Endodermal cell (in vitro differentiated cells): ENCODE measurements at regions not wholly inside any gene's neighbourhood (a gene's known extent, or its start where the extent isn't known, plus 50 kb on each side); places are given as distances from the start of the nearest gene placed in this dataset.

ENCODE experiments used
- DNase-seq: peaks from one replicate; pipeline ENCODE4 v3.0.0-alpha.2; 2017
- H3K27ac ChIP-seq: 2 replicates; pipeline ENCODE4 v1.5.1; 2013; ENCODE audit warnings: mild to moderate bottlenecking, low read depth, low read length, moderate library complexity
- H3K27me3 ChIP-seq: 2 replicates; pipeline ENCODE4 v1.6.1; 2013; ENCODE audit warnings: mild to moderate bottlenecking, low read length, moderate library complexity; ENCODE audit not compliant: insufficient read depth, control insufficient read depth, poor library complexity, severe bottlenecking
- H3K36me3 ChIP-seq: 2 replicates; pipeline ENCODE4 v1.7.0; 2013; ENCODE audit warnings: mild to moderate bottlenecking, low read length, moderate library complexity; ENCODE audit not compliant: control insufficient read depth, insufficient read depth
- H3K4me1 ChIP-seq: one replicate; pipeline ENCODE4 v1.7.0; 2013; ENCODE audit warnings: low read length; ENCODE audit not compliant: control insufficient read depth, insufficient read depth
- H3K4me3 ChIP-seq: 2 replicates; pipeline ENCODE4 v1.5.1; 2013; ENCODE audit warnings: mild to moderate bottlenecking, low read length, moderate library complexity
- H3K9ac ChIP-seq: 2 replicates; pipeline ENCODE4 v1.6.1; 2013; ENCODE audit warnings: mild to moderate bottlenecking, low read length, moderate library complexity; ENCODE audit not compliant: poor library complexity, severe bottlenecking; ENCODE audit errors: extremely low read depth
- H3K9me3 ChIP-seq: 2 replicates; pipeline ENCODE4 v1.6.1; 2013; ENCODE audit warnings: mild to moderate bottlenecking, low read length, moderate library complexity; ENCODE audit not compliant: control insufficient read depth
- H3K27ac Mint-ChIP-seq: 2 replicates; pipeline ENCODE4 v1.8.0; 2020; ENCODE audit warnings: mixed read lengths
- H3K27me3 Mint-ChIP-seq: 2 replicates; pipeline ENCODE4 v1.8.0; 2021; ENCODE audit warnings: mild to moderate bottlenecking, mixed read lengths; ENCODE audit not compliant: insufficient read depth
- H3K36me3 Mint-ChIP-seq: 2 replicates; pipeline ENCODE4 v1.8.0; 2020; ENCODE audit warnings: low read depth, mixed read lengths
- H3K4me1 Mint-ChIP-seq: 2 replicates; pipeline ENCODE4 v1.8.0; 2020; ENCODE audit warnings: mixed read lengths
- H3K4me3 Mint-ChIP-seq: 2 replicates; pipeline ENCODE4 v1.8.0; 2020; ENCODE audit warnings: mild to moderate bottlenecking, moderate library complexity, mixed read lengths
- H3K9me3 Mint-ChIP-seq: 2 replicates; pipeline ENCODE4 v1.8.0; 2020; ENCODE audit warnings: mild to moderate bottlenecking, mixed read lengths
- CTCF ChIP-seq: fragments of 200-600 bp; sonication (generic); conservative IDR thresholded peaks from 2 replicates; pipeline ENCODE4 v1.5.0; 2021; ENCODE audit warnings: antibody characterized with exemption, mild to moderate bottlenecking
- WGBS, 2 experiments: methylation state at CpG; one replicate each; pipeline versions ENCODE4 v1.1.5 to v1.1.7; 2013; ENCODE audit warnings: missing lambda C conversion rate in 2 of 2, mixed read lengths in 1 of 2; ENCODE audit not compliant: insufficient coverage in 1 of 2, insufficient read length in 1 of 2; 5-methylcytosine and 5-hydroxymethylcytosine counted together

- H3K4me3 ChIP-seq, result no peak overlapping the region
- WGBS, 2 experiments, result 4 to 18% methylated on average over 3 of the region's 3 CpGs
- TF ChIP-seq CTCF, result peak; percentile 87
- peaks cover 8% of the 10 kb centered on the region for H3K9me3 ChIP-seq
- no peak overlapping the region for H3K27ac ChIP-seq
- Mint-ChIP-seq H3K9me3 (peaks cover 12% of the 10 kb centered on the region), H3K27me3 (no peaks in the 10 kb centered on the region), H3K4me3 (no peak overlapping the region), H3K4me1 (peaks cover 9% of the 10 kb centered on the region), H3K36me3 (no peaks in the 10 kb centered on the region), H3K27ac (no peak overlapping the region)
- no peaks in the 10 kb centered on the region for H3K27me3 ChIP-seq
- no peaks in the 10 kb centered on the region for H3K36me3 ChIP-seq
- H3K4me1 ChIP-seq, result no peaks in the 10 kb centered on the region
- DNase-seq, result peak; percentile 88
- no peak overlapping the region for H3K9ac ChIP-seq
Observed at GRCh38 chr1:101653482-101653946, 343.2 kb downstream of the OLFM3 start.

GRCh38 chr1:101664726-101665125, 332.0 kb downstream of the OLFM3 start:
- H3K4me1 Mint-ChIP-seq, result no peaks in the 10 kb centered on the region
- no peak overlapping the region for H3K9ac ChIP-seq
- no peak overlapping the region for H3K4me3 Mint-ChIP-seq
- H3K27me3 Mint-ChIP-seq, result no peaks in the 10 kb centered on the region
- peaks cover 10% of the 10 kb centered on the region for H3K9me3 Mint-ChIP-seq
- 89 to 100% methylated on average over 2 to 3 of the region's 3 CpGs for WGBS, 2 experiments
- peaks cover 10% of the 10 kb centered on the region for H3K9me3 ChIP-seq
- peak; percentile 59 for DNase-seq
- H3K27ac Mint-ChIP-seq, result no peak overlapping the region
- H3K36me3 ChIP-seq, result no peaks in the 10 kb centered on the region
- H3K4me3 ChIP-seq, result no peak overlapping the region
- no peaks in the 10 kb centered on the region for H3K27me3 ChIP-seq
- H3K27ac ChIP-seq, result no peak overlapping the region
- no peak for TF ChIP-seq CTCF
- H3K4me1 ChIP-seq, result no peaks in the 10 kb centered on the region
- H3K36me3 Mint-ChIP-seq, result no peaks in the 10 kb centered on the region

GRCh38 chr1:101667761-101668160, 329.0 kb downstream of the OLFM3 start:
- no peaks in the 10 kb centered on the region for H3K27me3 Mint-ChIP-seq
- Histone ChIP-seq H3K4me1 (no peaks in the 10 kb centered on the region), H3K36me3 (no peaks in the 10 kb centered on the region), H3K27me3 (no peaks in the 10 kb centered on the region), H3K4me3 (no peak overlapping the region), H3K9me3 (peaks cover 10% of the 10 kb centered on the region), H3K27ac (no peak overlapping the region), H3K9ac (no peak overlapping the region)
- H3K36me3 Mint-ChIP-seq, result no peaks in the 10 kb centered on the region
- H3K9me3 Mint-ChIP-seq, result peaks cover 6% of the 10 kb centered on the region
- no peak for TF ChIP-seq CTCF
- H3K4me3 Mint-ChIP-seq, result no peak overlapping the region
- no peak overlapping the region for H3K27ac Mint-ChIP-seq
- WGBS, 2 experiments, result 100% methylated on average over 1 to 2 of the region's 2 CpGs
- DNase-seq, result no peak
- H3K4me1 Mint-ChIP-seq, result no peaks in the 10 kb centered on the region
